ENCODE measurements at regions not wholly inside any gene's neighbourhood (a gene's known extent, or its start where the extent isn't known, plus 50 kb on each side); places are given as distances from the start of the nearest gene placed in this dataset.

GRCh38 chr10:78392197-78392596 is 358.5 kb downstream of the RPS24 start:
- no TSS peak for BruUV-seq (replicated peaks)

GRCh38 chr10:78393094-78393493 is 359.4 kb downstream of the RPS24 start:
- H3K4me2 ChIP-seq: no peak overlapping the region
- H3K9me3 ChIP-seq (ENCODE audit: insufficient read depth, low read depth): peaks cover 6% of the 10 kb centered on the region; the same call in 1 of the 2 replicates
- H3K27me3 ChIP-seq (ENCODE audit: insufficient read depth, low read depth): peaks cover 25% of the 10 kb centered on the region; the same call in 1 of the 2 replicates
- H3K27ac ChIP-seq: no peak overlapping the region
- H3K9me2 ChIP-seq (ENCODE audit: insufficient read depth): no peaks in the 10 kb centered on the region
- ChIA-PET POLR2A (ENCODE audit: unreplicated experiment) (no interaction called here), CTCF (no interaction called here)
- no peaks in the 10 kb centered on the region for H3K36me3 ChIP-seq (ENCODE audit: low read depth)
- intact Hi-C loops (cut with micrococcal nuclease; ENCODE audit: unreplicated experiment): no loop called here
- H4K20me1 ChIP-seq (ENCODE audit: insufficient read depth): no peaks in the 10 kb centered on the region
- BruUV-seq (replicated peaks): no TSS peak
- DNase-seq: no peak
- no peak overlapping the region for H3K4me3 ChIP-seq
- H3K79me2 ChIP-seq (ENCODE audit: low read depth): no peaks in the 10 kb centered on the region
- H3K4me1 ChIP-seq (replicated peaks; ENCODE audit: insufficient read depth): no peaks in the 10 kb centered on the region
- H2AFZ ChIP-seq: no peak overlapping the region
- H3F3A ChIP-seq (ENCODE audit: insufficient read depth, low read depth): no peaks in the 10 kb centered on the region
- no peak for TF ChIP-seq EZH2 (IDR thresholded peaks at IDR 0.05; ENCODE audit: low read depth)
- no peak for TF ChIP-seq CTCF (conservative IDR thresholded peaks at IDR 0.05)

More at GRCh38 chr10:78392197-78392596, 358.5 kb downstream of the RPS24 start:
- peaks cover 6% of the 10 kb centered on the region; the same call in 1 of the 2 replicates for H3K9me3 ChIP-seq (ENCODE audit: insufficient read depth, low read depth)
- DNase-seq: no peak
- H2AFZ ChIP-seq: no peak overlapping the region
- no peaks in the 10 kb centered on the region for H3K79me2 ChIP-seq (ENCODE audit: low read depth)
- H3K4me3 ChIP-seq: no peak overlapping the region
- no peak overlapping the region for H3K27ac ChIP-seq
- no peaks in the 10 kb centered on the region for H4K20me1 ChIP-seq (ENCODE audit: insufficient read depth)
- intact Hi-C loops (cut with micrococcal nuclease; ENCODE audit: unreplicated experiment): no loop called here
- H3K4me2 ChIP-seq: no peak overlapping the region
- no peaks in the 10 kb centered on the region for H3K9me2 ChIP-seq (ENCODE audit: insufficient read depth)
- TF ChIP-seq CTCF (conservative IDR thresholded peaks at IDR 0.05): no peak
- TF ChIP-seq EZH2 (IDR thresholded peaks at IDR 0.05; ENCODE audit: low read depth): no peak
- H3F3A ChIP-seq (ENCODE audit: insufficient read depth, low read depth): no peaks in the 10 kb centered on the region
- ChIA-PET POLR2A (ENCODE audit: unreplicated experiment) (no interaction called here), CTCF (no interaction called here)
- H3K4me1 ChIP-seq (replicated peaks; ENCODE audit: insufficient read depth): no peaks in the 10 kb centered on the region
- H3K27me3 ChIP-seq (ENCODE audit: insufficient read depth, low read depth): peaks cover 34% of the 10 kb centered on the region
- H3K36me3 ChIP-seq (ENCODE audit: low read depth): no peaks in the 10 kb centered on the region

DNA sequence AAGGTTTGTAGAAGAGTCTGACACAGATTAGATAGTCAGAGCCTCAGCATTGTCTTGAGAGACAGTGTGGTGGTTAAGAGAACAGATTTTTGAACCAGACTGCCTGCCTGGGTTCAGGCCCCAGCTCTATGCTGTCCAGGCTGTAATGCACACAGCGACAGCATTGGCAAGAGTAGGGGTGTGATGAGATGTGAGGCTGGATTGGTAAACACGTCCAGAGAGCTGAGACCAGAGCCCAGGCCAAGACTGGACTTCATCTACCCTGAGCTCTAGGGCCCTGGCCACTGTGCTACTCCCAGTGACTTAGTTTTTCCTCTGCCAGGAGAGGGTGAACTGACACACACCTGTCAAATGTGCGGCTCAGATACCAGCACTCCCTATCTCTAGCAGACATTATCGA is 360.4 kb downstream of the RPS24 start:
- no peaks in the 10 kb centered on the region for H3K36me3 ChIP-seq (ENCODE audit: low read depth)
- ChIA-PET CTCF (no interaction called here), POLR2A (ENCODE audit: unreplicated experiment) (no interaction called here)
- no peak overlapping the region for H3K4me2 ChIP-seq
- no peaks in the 10 kb centered on the region for H3K9me2 ChIP-seq (ENCODE audit: insufficient read depth)
- H3K9me3 ChIP-seq (ENCODE audit: insufficient read depth, low read depth): peaks cover 6% of the 10 kb centered on the region; the same call in 1 of the 2 replicates
- H3K4me3 ChIP-seq: no peak overlapping the region
- DNase-seq: no peak
- H2AFZ ChIP-seq: no peak overlapping the region
- no peaks in the 10 kb centered on the region for H3K4me1 ChIP-seq (replicated peaks; ENCODE audit: insufficient read depth)
- BruUV-seq (replicated peaks): no TSS peak
- TF ChIP-seq EZH2 (IDR thresholded peaks at IDR 0.05; ENCODE audit: low read depth) (no peak), CTCF (conservative IDR thresholded peaks at IDR 0.05) (no peak)
- H3K27me3 ChIP-seq (ENCODE audit: insufficient read depth, low read depth): peaks cover 16% of the 10 kb centered on the region; the same call in 1 of the 2 replicates
- no peak overlapping the region for H3K27ac ChIP-seq
- H3F3A ChIP-seq (ENCODE audit: insufficient read depth, low read depth): no peaks in the 10 kb centered on the region
- intact Hi-C loops (cut with micrococcal nuclease; ENCODE audit: unreplicated experiment): no loop called here
- no peaks in the 10 kb centered on the region for H3K79me2 ChIP-seq (ENCODE audit: low read depth)
- no peaks in the 10 kb centered on the region for H4K20me1 ChIP-seq (ENCODE audit: insufficient read depth)

Measured in PC-9 (cell line).